ENCODE measurements at regions not wholly inside any gene's neighbourhood (a gene's known extent, or its start where the extent isn't known, plus 50 kb on each side); places are given as distances from the start of the nearest gene placed in this dataset.

- Histone ChIP-seq H3K9me3 (replicated peaks; ENCODE audit: control insufficient read depth, insufficient read depth, low read length) (no peaks in the 10 kb centered on the region), H3K4me3 (no peak overlapping the region), H3K4me2 (ENCODE audit: control insufficient read depth, insufficient read depth) (no peak overlapping the region), H3K36me3 (ENCODE audit: control insufficient read depth in 2 of 2, insufficient read depth in 2 of 2, low read length in 1 of 2) (no peaks in the 10 kb centered on the region), H3K4me1 (ENCODE audit: control insufficient read depth, insufficient read depth, low read length) (no peaks in the 10 kb centered on the region), H3K79me2 (ENCODE audit: control insufficient read depth, insufficient read depth, low read length) (no peaks in the 10 kb centered on the region), H4K20me1 (ENCODE audit: control insufficient read depth, insufficient read depth) (no peaks in the 10 kb centered on the region), H3K27me3 (replicated peaks in 1 of 2; ENCODE audit: control insufficient read depth in 2 of 2, insufficient read depth in 2 of 2, low read length in 1 of 2) (0 out of 4 replicates have a peak, but pooled peaks cover 0 to 3% of the 10 kb centered on the region in 2 experiments), H3K27ac (ENCODE audit: control insufficient read depth, insufficient read depth) (no peak overlapping the region), H3K9ac (ENCODE audit: control insufficient read depth, insufficient read depth, low read length) (no peak overlapping the region), H2AFZ (ENCODE audit: control insufficient read depth, low read depth, low read length) (no peak overlapping the region)
- FAIRE-seq (no peak), ATAC-seq (no peak), DNase-seq (ENCODE audit: low read depth, low spot score) (no peak)
- in situ Hi-C loops (cut with MboI) (no loop called here), intact Hi-C loops (cut with micrococcal nuclease; ENCODE audit: unreplicated experiment) (no loop called here)
- ChIA-PET RAD21 (ENCODE audit: unreplicated experiment) (no interaction called here), SMC1A (ENCODE audit: uncharacterized antibody, unreplicated experiment) (no interaction called here), POLR2A (no interaction called here), CTCF (interaction anchor here (0.8 to 1.3 kb wide), 2 partner anchors 30 to 150 kb away, joined by 3 read pairs; no protein-coding TSS in a partner anchor)
- WGBS (ENCODE audit: insufficient coverage, insufficient replicate concordance, low lambda C conversion rate, missing lambda C conversion rate) = 22% methylated on average over 13 of the region's 13 CpGs
- no TSS peak for BruUV-seq (replicated peaks)
- TF ChIP-seq EGR1 (IDR thresholded peaks at IDR 0.05; ENCODE audit: borderline replicate concordance in 1 of 2, low read depth in 2 of 2, low read length in 2 of 2) = no peak
- TF ChIP-seq FOS (IDR thresholded peaks at IDR 0.05; ENCODE audit: borderline replicate concordance, extremely low read depth, insufficient read length) = no peak
- no peak for TF ChIP-seq ASH2L (IDR thresholded peaks at IDR 0.05; ENCODE audit: borderline replicate concordance, low read depth)
- no peak for TF ChIP-seq BHLHE40 (IDR thresholded peaks at IDR 0.05; ENCODE audit: borderline replicate concordance in 1 of 2, low read depth in 2 of 2, low read length in 1 of 2)
- TF ChIP-seq CHD2 (IDR thresholded peaks at IDR 0.05; ENCODE audit: borderline replicate concordance, low read depth, low read length) = no peak
- no peak for TF ChIP-seq KAT2A (conservative IDR thresholded peaks at IDR 0.05; ENCODE audit: control insufficient read depth, low read depth, low read length)
- TF ChIP-seq ZBED1 (IDR thresholded peaks at IDR 0.05; ENCODE audit: borderline replicate concordance) = no peak
- no peak for TF ChIP-seq MAX (IDR thresholded peaks at IDR 0.05; ENCODE audit: low read depth, low read length)
- no peak for TF ChIP-seq NKRF (conservative IDR thresholded peaks at IDR 0.05)
- TF ChIP-seq FOXM1 (IDR thresholded peaks at IDR 0.05; ENCODE audit: low read depth, low read length) = no peak
- TF ChIP-seq FOXK2 (IDR thresholded peaks at IDR 0.05) = no peak
- no peak for TF ChIP-seq MXI1 (IDR thresholded peaks at IDR 0.05; ENCODE audit: low read depth, low read length)
- no peak for TF ChIP-seq PBX3 (IDR thresholded peaks at IDR 0.05; ENCODE audit: insufficient replicate concordance, low read depth, low read length)
- TF ChIP-seq CEBPB (IDR thresholded peaks at IDR 0.05; ENCODE audit: borderline replicate concordance in 1 of 2, low read depth in 2 of 2, low read length in 2 of 2) = no peak
- TF ChIP-seq TCF7 (IDR thresholded peaks at IDR 0.05; ENCODE audit: borderline replicate concordance) = no peak
- no peak for TF ChIP-seq BCLAF1 (IDR thresholded peaks at IDR 0.05)
- no peak for TF ChIP-seq POLR2AphosphoS2 (IDR thresholded peaks at IDR 0.05; ENCODE audit: low read depth, low read length)
Observed at GRCh38 chr16:86222547-86222946, 287.8 kb upstream of the FOXF1 start.

Measured in GM12878 (cell line).